CD4-positive, CD25-positive, alpha-beta regulatory T cell (primary cell): ENCODE measurements at regions not wholly inside any gene's neighbourhood (a gene's known extent, or its start where the extent isn't known, plus 50 kb on each side); places are given as distances from the start of the nearest gene placed in this dataset.

Experiments
- ATAC-seq, 2 donors: fragments of 150-1000 bp; cut with Tn5 transposase; one replicate each; pipeline ENCODE4 v1.10.0; 2021; ENCODE audit warnings: low read depth in 2 of 2, moderate number of reproducible peaks in 2 of 2, moderate library complexity in 1 of 2
- DNase-seq, 3 donors: peaks; one replicate each; pipeline versions ENCODE4 v3.0.0 to v3.0.0-alpha.2; 2012 to 2022; ENCODE audit warnings: mixed read lengths in 1 of 3
- H3K27ac ChIP-seq: one replicate; pipeline ENCODE4 v1.7.0; 2013; ENCODE audit warnings: mild to moderate bottlenecking, low read length; ENCODE audit not compliant: insufficient read depth, poor library complexity, severe bottlenecking
- H3K27me3 ChIP-seq: one replicate; pipeline ENCODE4 v1.7.0; 2013; ENCODE audit warnings: low read length; ENCODE audit not compliant: control insufficient read depth, insufficient read depth
- H3K36me3 ChIP-seq: one replicate; pipeline ENCODE4 v1.7.0; 2013; ENCODE audit warnings: mild to moderate bottlenecking, low read length, moderate library complexity; ENCODE audit not compliant: control insufficient read depth, insufficient read depth
- H3K4me1 ChIP-seq: 2 replicates; pipeline ENCODE4 v1.7.0; 2013; ENCODE audit warnings: mild to moderate bottlenecking, low read length; ENCODE audit not compliant: insufficient read depth, control insufficient read depth, poor library complexity, severe bottlenecking
- H3K4me3 ChIP-seq: one replicate; pipeline ENCODE4 v1.7.0; 2013; ENCODE audit warnings: low read depth, mild to moderate bottlenecking, low read length, moderate library complexity
- H3K9me3 ChIP-seq, 2 experiments: 1 replicate in 1 of 2; 2 replicates in 1 of 2; pipeline ENCODE4 v1.7.0; 2013; ENCODE audit warnings: low read length in 2 of 2, mild to moderate bottlenecking in 1 of 2, moderate library complexity in 1 of 2; ENCODE audit not compliant: control insufficient read depth in 2 of 2
- H3K27ac Mint-ChIP-seq, 3 donors: one replicate each; pipeline ENCODE4 v1.8.0; 2020 to 2022; ENCODE audit warnings: mild to moderate bottlenecking in 3 of 3, mixed read lengths in 3 of 3, moderate library complexity in 2 of 3
- H3K27me3 Mint-ChIP-seq: one replicate; pipeline ENCODE4 v1.8.0; 2022; ENCODE audit warnings: mild to moderate bottlenecking, mixed read lengths
- H3K36me3 Mint-ChIP-seq: one replicate; pipeline ENCODE4 v1.8.0; 2020; ENCODE audit warnings: mixed read lengths
- H3K4me1 Mint-ChIP-seq, 4 donors: one replicate each; pipeline ENCODE4 v1.8.0; 2020 to 2022; ENCODE audit warnings: mixed read lengths in 4 of 4, mild to moderate bottlenecking in 1 of 4
- H3K4me3 Mint-ChIP-seq, 4 donors: one replicate each; pipeline ENCODE4 v1.8.0; 2020 to 2022; ENCODE audit warnings: mild to moderate bottlenecking in 4 of 4, mixed read lengths in 4 of 4, moderate library complexity in 3 of 4
- H3K9me3 Mint-ChIP-seq, 7 donors: one replicate each; pipeline ENCODE4 v1.8.0; 2020 to 2022; ENCODE audit warnings: mixed read lengths in 7 of 7, mild to moderate bottlenecking in 3 of 7, moderate library complexity in 2 of 7

GRCh38 chr16:65308506-65308905 is 186.6 kb upstream of the CDH11 start:
- ATAC-seq (no peak), DNase-seq (no peak)
- Mint-ChIP-seq H3K4me1 (no peaks in the 10 kb centered on the region), H3K27ac (no peak overlapping the region), H3K27me3 (no peaks in the 10 kb centered on the region), H3K4me3 (no peak overlapping the region), H3K9me3 (peaks cover 0 to 3% (median 0%) of the 10 kb centered on the region in 7 donors), H3K36me3 (no peaks in the 10 kb centered on the region)
- H3K36me3 ChIP-seq: no peaks in the 10 kb centered on the region
- no peaks in the 10 kb centered on the region for H3K27me3 ChIP-seq
- no peak overlapping the region for H3K4me3 ChIP-seq
- no peak overlapping the region for H3K27ac ChIP-seq
- no peaks in the 10 kb centered on the region for H3K4me1 ChIP-seq
- H3K9me3 ChIP-seq: no peaks in the 10 kb centered on the region

- Histone ChIP-seq H3K4me1 (no peaks in the 10 kb centered on the region), H3K27ac (no peak overlapping the region), H3K27me3 (no peaks in the 10 kb centered on the region), H3K9me3 (no peaks in the 10 kb centered on the region), H3K4me3 (no peak overlapping the region), H3K36me3 (no peaks in the 10 kb centered on the region)
- DNase-seq (no peak), ATAC-seq (no peak)
- no peak overlapping the region for H3K4me3 Mint-ChIP-seq
- H3K27me3 Mint-ChIP-seq: no peaks in the 10 kb centered on the region
- H3K9me3 Mint-ChIP-seq: peaks cover 0 to 6% (median 1%) of the 10 kb centered on the region in 7 donors
- no peaks in the 10 kb centered on the region for H3K4me1 Mint-ChIP-seq
- H3K27ac Mint-ChIP-seq: no peak overlapping the region
- no peaks in the 10 kb centered on the region for H3K36me3 Mint-ChIP-seq
Observed at GRCh38 chr16:65307286-65307685, 185.4 kb upstream of the CDH11 start.

- no peak overlapping the region for H3K4me3 ChIP-seq
- H3K27ac Mint-ChIP-seq: no peak overlapping the region
- no peaks in the 10 kb centered on the region for H3K27me3 ChIP-seq
- H3K9me3 ChIP-seq: no peaks in the 10 kb centered on the region
- H3K4me1 Mint-ChIP-seq: no peaks in the 10 kb centered on the region
- H3K27me3 Mint-ChIP-seq: no peaks in the 10 kb centered on the region
- ATAC-seq: no peak
- no peaks in the 10 kb centered on the region for H3K4me1 ChIP-seq
- H3K36me3 ChIP-seq: no peaks in the 10 kb centered on the region
- H3K36me3 Mint-ChIP-seq: no peaks in the 10 kb centered on the region
- DNase-seq: no peak
- H3K4me3 Mint-ChIP-seq: no peak overlapping the region
- H3K9me3 Mint-ChIP-seq: peaks cover 0 to 6% (median 1%) of the 10 kb centered on the region in 7 donors
- H3K27ac ChIP-seq: no peak overlapping the region
Observed at GRCh38 chr16:65306722-65307121, 184.9 kb upstream of the CDH11 start.

GRCh38 chr16:65306300-65306699 is 184.4 kb upstream of the CDH11 start:
- Mint-ChIP-seq H3K36me3 (no peaks in the 10 kb centered on the region), H3K27me3 (no peaks in the 10 kb centered on the region), H3K4me3 (no peak overlapping the region), H3K4me1 (no peaks in the 10 kb centered on the region), H3K27ac (no peak overlapping the region), H3K9me3 (peaks cover 0 to 6% (median 1%) of the 10 kb centered on the region in 7 donors)
- H3K27me3 ChIP-seq: no peaks in the 10 kb centered on the region
- no peaks in the 10 kb centered on the region for H3K9me3 ChIP-seq
- H3K36me3 ChIP-seq: no peaks in the 10 kb centered on the region
- no peak overlapping the region for H3K4me3 ChIP-seq
- no peak overlapping the region for H3K27ac ChIP-seq
- ATAC-seq: no peak
- DNase-seq: no peak
- H3K4me1 ChIP-seq: no peaks in the 10 kb centered on the region

- Mint-ChIP-seq H3K4me1 (no peaks in the 10 kb centered on the region), H3K27me3 (no peaks in the 10 kb centered on the region), H3K9me3 (peaks cover 0 to 9% (median 1%) of the 10 kb centered on the region in 7 donors), H3K4me3 (no peak overlapping the region), H3K27ac (no peak overlapping the region), H3K36me3 (no peaks in the 10 kb centered on the region)
- no peak for ATAC-seq
- H3K27me3 ChIP-seq: no peaks in the 10 kb centered on the region
- no peaks in the 10 kb centered on the region for H3K4me1 ChIP-seq
- H3K27ac ChIP-seq: no peak overlapping the region
- H3K4me3 ChIP-seq: no peak overlapping the region
- H3K36me3 ChIP-seq: no peaks in the 10 kb centered on the region
- H3K9me3 ChIP-seq: no peaks in the 10 kb centered on the region
- DNase-seq: no peak
Observed at GRCh38 chr16:65305266-65305959, 183.6 kb upstream of the CDH11 start.

GRCh38 chr16:65301029-65301428 is 179.2 kb upstream of the CDH11 start:
- ATAC-seq (no peak), DNase-seq (no peak)
- no peaks in the 10 kb centered on the region for H3K36me3 Mint-ChIP-seq

GRCh38 chr16:65297453-65297852 is 175.6 kb upstream of the CDH11 start:
- Mint-ChIP-seq H3K27ac (no peak overlapping the region), H3K27me3 (no peaks in the 10 kb centered on the region), H3K36me3 (no peaks in the 10 kb centered on the region), H3K9me3 (peaks cover 0 to 14% (median 9%) of the 10 kb centered on the region in 7 donors), H3K4me1 (no peaks in the 10 kb centered on the region), H3K4me3 (no peak overlapping the region)
- no peak for ATAC-seq
- Histone ChIP-seq H3K4me3 (no peak overlapping the region), H3K9me3 (no peaks in the 10 kb centered on the region), H3K36me3 (no peaks in the 10 kb centered on the region), H3K4me1 (no peaks in the 10 kb centered on the region), H3K27me3 (no peaks in the 10 kb centered on the region), H3K27ac (no peak overlapping the region)
- no peak for DNase-seq

More at GRCh38 chr16:65301029-65301428, 179.2 kb upstream of the CDH11 start:
- H3K4me3 ChIP-seq: no peak overlapping the region
- H3K36me3 ChIP-seq: no peaks in the 10 kb centered on the region
- Mint-ChIP-seq H3K27me3 (no peaks in the 10 kb centered on the region), H3K9me3 (peaks cover 0 to 11% (median 5%) of the 10 kb centered on the region in 7 donors), H3K27ac (no peak overlapping the region), H3K4me1 (no peaks in the 10 kb centered on the region), H3K4me3 (no peak overlapping the region)
- no peaks in the 10 kb centered on the region for H3K9me3 ChIP-seq
- H3K27ac ChIP-seq: no peak overlapping the region
- H3K27me3 ChIP-seq: no peaks in the 10 kb centered on the region
- H3K4me1 ChIP-seq: no peaks in the 10 kb centered on the region

GRCh38 chr16:65295527-65295926 is 173.7 kb upstream of the CDH11 start:
- no peaks in the 10 kb centered on the region for H3K27me3 ChIP-seq
- H3K27ac ChIP-seq: no peak overlapping the region
- no peak overlapping the region for H3K4me3 Mint-ChIP-seq
- H3K36me3 ChIP-seq: no peaks in the 10 kb centered on the region
- no peaks in the 10 kb centered on the region for H3K27me3 Mint-ChIP-seq
- H3K9me3 ChIP-seq: no peaks in the 10 kb centered on the region
- no peak for DNase-seq
- H3K27ac Mint-ChIP-seq: no peak overlapping the region
- no peak overlapping the region for H3K4me3 ChIP-seq
- H3K36me3 Mint-ChIP-seq: no peaks in the 10 kb centered on the region
- peaks cover 0 to 17% (median 9%) of the 10 kb centered on the region in 7 donors for H3K9me3 Mint-ChIP-seq
- H3K4me1 ChIP-seq: no peaks in the 10 kb centered on the region
- no peak for ATAC-seq
- no peaks in the 10 kb centered on the region for H3K4me1 Mint-ChIP-seq
